AG04449 (cell line): ENCODE measurements at regions not wholly inside any gene's neighbourhood (a gene's known extent, or its start where the extent isn't known, plus 50 kb on each side); places are given as distances from the start of the nearest gene placed in this dataset.

Experiments used
- CTCF ChIA-PET: fragments of 350-600 bp; formaldehyde crosslinking; extraction: SDS; loops from one replicate; lab custom pipeline; 2021; ENCODE audit warnings: antibody characterized with exemption; lab: Yijun Ruan, JAX
- POLR2A ChIA-PET: fragments of 400-600, 350-600 bp; formaldehyde crosslinking; extraction: SDS; loops from one replicate; lab custom pipeline; 2020; ENCODE audit warnings: antibody characterized with exemption, inconsistent platforms; lab: Yijun Ruan, JAX
- DNase-seq: peaks from one replicate; pipeline ENCODE4 v3.0.0-alpha.2; 2010; ENCODE audit warnings: low read depth, low spot score
- H3K4me3 ChIP-seq: 2 replicates; pipeline ENCODE4 v1.5.1; 2011; ENCODE audit warnings: low read depth, mild to moderate bottlenecking, control low read depth, low read length
- TF ChIP-seq, protein P1 (sequence below): IDR thresholded peaks from one replicate; pipeline ENCODE4 v1.5.1; 2011; ENCODE audit warnings: mild to moderate bottlenecking, moderate library complexity, low read length, control low read depth, inconsistent platforms; ENCODE audit not compliant: insufficient read depth; ENCODE audit errors: missing control alignments

DNA sequence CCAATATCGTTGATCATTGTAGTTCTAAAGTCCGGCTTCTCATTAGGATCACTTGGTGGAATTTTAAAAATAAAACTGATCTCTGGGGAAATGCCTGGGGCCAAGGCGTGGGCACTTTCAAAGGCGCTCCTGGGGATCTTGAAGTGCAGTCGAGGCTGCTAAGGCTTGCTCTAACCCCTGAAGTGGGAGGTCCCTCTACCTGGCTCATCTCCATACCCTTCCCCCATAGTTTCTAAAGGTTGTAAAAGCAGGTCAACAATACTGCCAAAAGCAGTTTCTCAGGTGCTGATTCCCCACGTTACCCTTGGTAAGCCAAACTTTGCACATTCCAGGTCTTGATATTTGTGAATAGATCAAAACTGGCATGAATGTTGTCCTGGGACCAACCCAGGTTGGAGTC lies 79.0 kb upstream of the SP8 start:
- TF ChIP-seq, protein P1, sequence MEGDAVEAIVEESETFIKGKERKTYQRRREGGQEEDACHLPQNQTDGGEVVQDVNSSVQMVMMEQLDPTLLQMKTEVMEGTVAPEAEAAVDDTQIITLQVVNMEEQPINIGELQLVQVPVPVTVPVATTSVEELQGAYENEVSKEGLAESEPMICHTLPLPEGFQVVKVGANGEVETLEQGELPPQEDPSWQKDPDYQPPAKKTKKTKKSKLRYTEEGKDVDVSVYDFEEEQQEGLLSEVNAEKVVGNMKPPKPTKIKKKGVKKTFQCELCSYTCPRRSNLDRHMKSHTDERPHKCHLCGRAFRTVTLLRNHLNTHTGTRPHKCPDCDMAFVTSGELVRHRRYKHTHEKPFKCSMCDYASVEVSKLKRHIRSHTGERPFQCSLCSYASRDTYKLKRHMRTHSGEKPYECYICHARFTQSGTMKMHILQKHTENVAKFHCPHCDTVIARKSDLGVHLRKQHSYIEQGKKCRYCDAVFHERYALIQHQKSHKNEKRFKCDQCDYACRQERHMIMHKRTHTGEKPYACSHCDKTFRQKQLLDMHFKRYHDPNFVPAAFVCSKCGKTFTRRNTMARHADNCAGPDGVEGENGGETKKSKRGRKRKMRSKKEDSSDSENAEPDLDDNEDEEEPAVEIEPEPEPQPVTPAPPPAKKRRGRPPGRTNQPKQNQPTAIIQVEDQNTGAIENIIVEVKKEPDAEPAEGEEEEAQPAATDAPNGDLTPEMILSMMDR: no peak
- H3K4me3 ChIP-seq: no peak overlapping the region
- POLR2A ChIA-PET: no interaction called here

DNA sequence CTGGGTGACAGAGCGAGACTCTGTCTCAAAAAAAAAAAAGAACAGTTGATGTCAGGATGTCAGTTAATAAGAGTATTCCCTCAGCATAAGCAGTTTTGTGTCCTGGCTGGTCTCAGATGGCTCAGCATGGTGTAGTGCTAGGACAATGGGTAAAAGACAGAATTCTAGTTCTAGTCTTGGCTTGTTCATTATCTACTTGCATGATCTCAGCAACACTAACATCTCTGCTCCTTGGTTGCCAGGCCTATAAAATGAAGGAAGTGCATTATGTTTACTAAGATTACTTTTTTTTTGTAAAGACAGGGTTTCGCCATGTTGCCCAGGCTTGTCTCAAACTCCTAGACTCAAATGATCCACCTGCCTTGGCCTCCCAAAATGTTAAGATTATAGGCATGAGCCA lies 84.3 kb upstream of the SP8 start:
- ChIA-PET POLR2A (no interaction called here), CTCF (no interaction called here)
- TF ChIP-seq, protein P1: no peak
- DNase-seq: no peak
- H3K4me3 ChIP-seq: no peak overlapping the region

More for the DNA sequence above, 79.0 kb upstream of the SP8 start:
- CTCF ChIA-PET: no interaction called here
- DNase-seq: no peak

DNA sequence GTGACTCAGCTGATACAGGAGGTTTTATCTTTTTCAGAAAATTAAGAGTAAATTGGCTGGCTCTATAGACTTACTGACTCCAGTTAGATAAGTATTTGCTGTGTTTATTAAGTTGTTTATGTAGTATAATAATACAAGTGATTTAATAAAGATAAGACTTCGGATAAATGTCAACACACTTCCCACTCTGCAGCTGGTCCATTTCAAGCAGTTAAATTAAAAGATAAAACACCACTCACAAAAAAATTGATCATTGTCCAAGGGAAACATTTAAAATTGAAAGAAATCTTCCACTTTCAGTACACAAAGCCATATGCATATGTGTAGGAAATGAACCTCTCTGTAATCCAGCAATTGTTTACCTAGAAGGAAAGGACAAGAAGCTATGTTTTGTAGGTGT lies 106.1 kb upstream of the SP8 start:
- H3K4me3 ChIP-seq: no peak overlapping the region
- no peak for DNase-seq
- CTCF ChIA-PET: no interaction called here
- POLR2A ChIA-PET: no interaction called here
- TF ChIP-seq, protein P1: no peak

DNA sequence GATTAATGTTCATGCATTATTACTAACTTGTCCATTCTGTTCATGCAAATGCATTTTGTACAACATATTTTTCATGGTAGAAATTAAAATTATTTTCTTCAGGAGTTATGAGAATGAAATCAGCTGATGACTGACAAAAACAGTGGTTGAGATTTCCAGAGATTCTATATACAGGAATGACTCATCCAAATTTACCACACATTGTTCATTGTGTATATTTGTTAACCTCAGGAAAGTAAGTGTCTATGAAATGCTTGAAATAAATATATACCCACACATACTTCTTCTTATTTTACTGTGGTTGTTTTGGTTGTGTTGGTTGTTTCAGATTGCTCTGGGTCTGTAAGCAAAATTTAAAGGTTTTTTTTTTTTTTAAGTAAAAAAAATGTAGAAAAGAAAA lies 108.1 kb upstream of the SP8 start:
- no peak for DNase-seq
- H3K4me3 ChIP-seq: no peak overlapping the region
- TF ChIP-seq, protein P1: no peak
- CTCF ChIA-PET: no interaction called here
- POLR2A ChIA-PET: no interaction called here

DNA sequence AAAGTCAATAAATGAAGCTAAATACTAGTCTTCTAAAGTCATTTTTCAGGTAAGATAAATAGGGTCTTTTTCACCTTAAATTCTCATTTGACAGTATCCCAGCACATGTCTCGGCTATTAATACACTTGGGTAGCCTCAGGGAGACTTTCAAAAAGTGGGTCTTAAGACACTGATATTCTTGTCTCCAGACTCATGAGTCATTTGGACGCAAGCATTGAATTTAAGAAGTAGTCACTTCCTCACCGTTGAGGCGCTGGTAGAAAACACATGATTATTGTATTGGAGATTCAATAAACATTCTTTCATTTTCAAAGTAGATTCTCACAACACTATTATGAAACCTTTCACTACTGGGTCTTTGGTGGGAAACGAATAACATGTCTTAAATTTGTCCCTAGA lies 108.9 kb upstream of the SP8 start:
- POLR2A ChIA-PET: no interaction called here
- DNase-seq: no peak
- CTCF ChIA-PET: no interaction called here
- H3K4me3 ChIP-seq: no peak overlapping the region
- TF ChIP-seq, protein P1: no peak

DNA sequence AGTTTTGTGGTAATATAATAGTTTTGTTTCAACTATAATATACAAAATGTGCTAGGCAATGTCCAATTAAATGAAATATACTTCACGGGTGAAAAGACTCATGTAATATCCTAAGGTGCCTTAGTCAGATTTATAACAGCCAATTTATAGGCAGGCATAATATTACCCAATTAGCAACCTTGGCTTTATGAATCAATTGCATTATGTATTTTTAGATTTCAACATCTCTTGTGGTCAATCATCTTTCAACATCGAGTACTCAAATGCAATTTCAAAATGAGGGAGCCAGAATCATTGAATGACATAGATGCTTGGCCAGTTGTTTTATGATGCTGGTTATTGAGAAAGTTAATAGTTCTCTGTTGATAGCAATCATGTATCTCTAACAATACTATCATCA lies 110.3 kb upstream of the SP8 start:
- no peak overlapping the region for H3K4me3 ChIP-seq
- POLR2A ChIA-PET: no interaction called here
- TF ChIP-seq, protein P1: no peak
- CTCF ChIA-PET: no interaction called here
- DNase-seq: no peak
